ENCODE measurements at regions not wholly inside any gene's neighbourhood (a gene's known extent, or its start where the extent isn't known, plus 50 kb on each side); places are given as distances from the start of the nearest gene placed in this dataset.

GRCh38 chr7:82696631-82697030 is 253.1 kb upstream of the CACNA2D1 start:
- peaks cover 0 to 5% (median 4%) of the 10 kb centered on the region in 7 donors for H3K9me3 Mint-ChIP-seq
- no peaks in the 10 kb centered on the region for H3K9me3 ChIP-seq (replicated peaks in 1 of 2; ENCODE audit: control insufficient read depth in 1 of 2, insufficient read depth in 1 of 2, low read length in 2 of 2)
- no peak for DNase-seq
- no peaks in the 10 kb centered on the region for H3K36me3 ChIP-seq (replicated peaks in 1 of 2; ENCODE audit: control insufficient read depth in 1 of 2, insufficient read depth in 2 of 2, low read length in 2 of 2)
- H3K27ac ChIP-seq (ENCODE audit: low read depth in 1 of 2, low read length in 2 of 2) = no peak overlapping the region
- no peaks in the 10 kb centered on the region for H4K20me1 ChIP-seq (ENCODE audit: insufficient read depth, low read length)
- H3K27ac Mint-ChIP-seq = no peak overlapping the region
- no peak overlapping the region for H3K4me3 ChIP-seq (replicated peaks in 1 of 3; ENCODE audit: low read depth in 2 of 3, low read length in 3 of 3)
- H3K4me1 Mint-ChIP-seq = no peaks in the 10 kb centered on the region
- no peak overlapping the region for H3K4me3 Mint-ChIP-seq
- peaks cover 0 to 3% (median 0%) of the 10 kb centered on the region in 3 donors for H3K27me3 Mint-ChIP-seq (ENCODE audit: low read depth in 3 of 3)
- intact Hi-C loops (cut with micrococcal nuclease) = no loop called here
- TF ChIP-seq CTCF (IDR thresholded peaks at IDR 0.05) = no peak
- no peaks in the 10 kb centered on the region for H3K79me2 ChIP-seq (ENCODE audit: insufficient read depth, low read length)
- H3K27me3 ChIP-seq (ENCODE audit: control insufficient read depth in 2 of 2, insufficient read depth in 2 of 2, low read length in 2 of 2) = no peaks in the 10 kb centered on the region
- no peak overlapping the region for H3K9ac ChIP-seq (ENCODE audit: insufficient read depth, low read length, poor library complexity, severe bottlenecking)
- H3K36me3 Mint-ChIP-seq = no peaks in the 10 kb centered on the region
- H3K4me2 ChIP-seq (replicated peaks; ENCODE audit: extremely low read depth, low read length, poor library complexity, severe bottlenecking) = no peak overlapping the region
- no peaks in the 10 kb centered on the region for H3K4me1 ChIP-seq (ENCODE audit: control insufficient read depth in 1 of 2, insufficient read depth in 2 of 2, low read length in 2 of 2)
- H2AFZ ChIP-seq (ENCODE audit: insufficient read depth, low read depth, low read length, poor library complexity, severe bottlenecking) = no peak overlapping the region
- 87% methylated on average over 3 of the region's 3 CpGs for WGBS (ENCODE audit: insufficient coverage)

GRCh38 chr7:82694022-82694421 is 250.4 kb upstream of the CACNA2D1 start:
- intact Hi-C loops (cut with micrococcal nuclease) = no loop called here
- no peaks in the 10 kb centered on the region for H3K79me2 ChIP-seq (ENCODE audit: insufficient read depth, low read length)
- H3K27ac ChIP-seq (ENCODE audit: low read depth in 1 of 2, low read length in 2 of 2) = no peak overlapping the region
- no peaks in the 10 kb centered on the region for H3K27me3 ChIP-seq (ENCODE audit: control insufficient read depth in 2 of 2, insufficient read depth in 2 of 2, low read length in 2 of 2)
- H3K4me2 ChIP-seq (replicated peaks; ENCODE audit: extremely low read depth, low read length, poor library complexity, severe bottlenecking) = no peak overlapping the region
- Mint-ChIP-seq H3K27ac (no peak overlapping the region), H3K36me3 (no peaks in the 10 kb centered on the region), H3K4me1 (no peaks in the 10 kb centered on the region), H3K9me3 (peaks cover 0 to 5% (median 4%) of the 10 kb centered on the region in 7 donors), H3K4me3 (no peak overlapping the region), H3K27me3 (ENCODE audit: low read depth in 3 of 3) (no peaks in the 10 kb centered on the region)
- H2AFZ ChIP-seq (ENCODE audit: insufficient read depth, low read depth, low read length, poor library complexity, severe bottlenecking) = no peak overlapping the region
- no CpG with 5 or more reads among the region's 5 CpGs for WGBS (ENCODE audit: insufficient coverage)
- H4K20me1 ChIP-seq (ENCODE audit: insufficient read depth, low read length) = no peaks in the 10 kb centered on the region
- no peak overlapping the region for H3K9ac ChIP-seq (ENCODE audit: insufficient read depth, low read length, poor library complexity, severe bottlenecking)
- H3K4me1 ChIP-seq (ENCODE audit: control insufficient read depth in 1 of 2, insufficient read depth in 2 of 2, low read length in 2 of 2) = no peaks in the 10 kb centered on the region
- TF ChIP-seq CTCF (IDR thresholded peaks at IDR 0.05) = no peak
- H3K36me3 ChIP-seq (replicated peaks in 1 of 2; ENCODE audit: control insufficient read depth in 1 of 2, insufficient read depth in 2 of 2, low read length in 2 of 2) = no peaks in the 10 kb centered on the region
- H3K9me3 ChIP-seq (replicated peaks in 1 of 2; ENCODE audit: control insufficient read depth in 1 of 2, insufficient read depth in 1 of 2, low read length in 2 of 2) = peaks cover 0 to 4% of the 10 kb centered on the region in 2 donors
- H3K4me3 ChIP-seq (replicated peaks in 1 of 3; ENCODE audit: low read depth in 2 of 3, low read length in 3 of 3) = no peak overlapping the region
- DNase-seq = no peak
